GM18951 (cell line): ENCODE measurements at regions not wholly inside any gene's neighbourhood (a gene's known extent, or its start where the extent isn't known, plus 50 kb on each side); places are given as distances from the start of the nearest gene placed in this dataset.

Experiments used
- POLR2A ChIP-seq: IDR thresholded peaks from 4 replicates; pipeline ENCODE4 v1.6.1; 2011; ENCODE audit warnings: mild to moderate bottlenecking; ENCODE audit not compliant: insufficient read length, insufficient read depth; ENCODE audit errors: extremely low read depth
- in situ Hi-C: fragments of 300-500 bp; cut with MboI; formaldehyde crosslinking; loops from one replicate; pipeline ENCODE4 v1.12.0; 2022; ENCODE audit warnings: low sequenced_read_pairs, mixed read lengths, inconsistent platforms; ENCODE audit not compliant: unreplicated experiment

DNA sequence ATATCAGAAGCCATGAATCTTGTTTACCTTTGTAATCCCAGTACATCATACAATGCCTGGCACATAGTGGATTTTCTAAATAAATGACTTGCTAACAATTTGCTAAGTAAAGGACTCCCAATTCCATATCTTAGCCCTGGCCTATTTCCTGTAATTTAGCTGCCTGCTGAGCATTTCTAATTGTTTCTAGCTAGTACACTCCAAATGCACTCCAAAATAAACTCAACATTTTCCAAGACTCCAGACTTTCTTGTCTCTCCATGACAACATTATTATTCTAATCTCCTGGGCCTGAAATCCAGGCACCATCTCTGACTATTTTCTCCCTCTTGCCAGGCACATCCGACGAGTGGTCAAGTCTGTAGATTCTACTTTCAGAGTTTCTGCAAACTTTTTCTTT, 773.5 kb downstream of the SQOR start:
- in situ Hi-C loops: no loop called here
- TF ChIP-seq POLR2A: no peak

DNA sequence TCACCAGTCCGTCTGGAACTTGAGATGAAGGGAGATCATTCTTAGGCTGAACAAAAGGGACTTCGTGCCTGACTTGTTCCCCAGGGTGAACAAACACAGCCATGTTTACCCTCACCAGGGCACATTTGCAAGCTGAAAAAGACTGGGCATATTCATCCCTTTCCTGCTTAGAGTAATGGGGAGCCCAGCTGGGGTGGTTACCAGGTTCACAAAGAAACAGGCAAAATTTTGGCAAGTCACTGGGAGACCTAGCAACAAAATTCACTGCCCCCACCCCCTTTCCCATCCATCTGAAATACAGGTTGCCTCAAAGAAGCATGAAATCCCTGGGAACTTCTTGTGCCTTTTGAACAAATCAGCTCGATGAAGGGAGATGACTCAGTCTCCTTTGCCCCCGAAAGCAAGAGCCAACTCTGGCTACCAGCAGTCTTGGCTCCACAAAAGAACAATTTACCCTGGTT, 775.0 kb downstream of the SQOR start:
- TF ChIP-seq POLR2A: no peak
- in situ Hi-C loops: no loop called here

DNA sequence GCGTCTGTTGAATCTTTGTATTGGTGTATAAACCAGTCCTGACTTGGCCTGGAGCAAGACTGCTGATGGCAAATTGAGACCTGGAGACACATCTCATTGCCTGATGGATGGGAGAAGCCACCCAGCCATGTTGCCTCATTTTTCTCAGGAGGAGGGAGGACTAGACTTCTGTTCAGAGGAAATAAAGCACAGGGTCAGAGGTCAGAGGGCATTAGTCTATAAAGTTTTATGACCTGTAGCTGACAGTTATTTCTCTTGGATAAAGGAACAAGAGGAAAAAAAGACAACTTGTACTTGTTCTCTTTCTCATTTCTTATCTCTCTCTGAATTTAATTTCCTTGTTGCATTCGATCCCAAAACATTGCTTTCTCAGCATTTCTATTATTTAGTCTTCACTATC, 775.9 kb downstream of the SQOR start:
- TF ChIP-seq POLR2A: no peak
- in situ Hi-C loops: no loop called here

DNA sequence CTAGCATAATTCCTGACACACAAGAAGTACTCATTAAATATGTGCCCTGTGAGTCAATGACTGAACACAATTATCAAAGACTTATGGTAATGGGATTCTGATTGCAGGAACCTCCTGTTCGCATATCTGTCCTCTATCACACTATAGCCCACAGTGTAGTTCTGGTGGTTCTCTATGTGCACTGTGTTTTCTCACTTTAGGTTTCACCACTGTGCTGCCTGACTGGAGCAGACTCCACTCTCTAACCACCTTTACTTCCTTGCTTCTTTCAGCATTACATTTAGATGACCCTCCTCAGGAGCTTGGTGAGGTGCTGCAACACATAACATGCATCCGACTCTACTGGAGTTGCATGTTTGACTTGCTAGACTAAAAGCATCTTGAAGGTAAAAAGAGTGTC, 777.1 kb downstream of the SQOR start:
- no peak for TF ChIP-seq POLR2A

DNA sequence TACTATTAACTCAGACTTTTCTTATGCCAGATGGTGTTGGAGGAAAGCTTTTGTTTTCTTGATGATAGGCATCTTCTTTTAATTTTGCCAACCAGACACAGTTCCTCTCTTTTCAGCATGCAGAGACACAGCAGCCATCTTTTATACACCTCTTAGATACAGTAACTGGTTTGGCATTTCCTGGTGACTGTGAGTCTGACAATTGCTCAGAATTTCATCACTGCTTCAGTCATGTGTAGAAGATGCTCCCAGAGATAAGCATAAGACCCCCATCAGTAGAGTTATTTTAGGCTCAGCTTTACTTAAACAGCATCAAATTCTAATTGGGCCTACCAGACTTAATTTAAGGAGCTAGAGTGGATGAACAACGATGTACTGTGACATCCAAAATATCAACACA, 779.0 kb downstream of the SQOR start:
- in situ Hi-C loops: no loop called here
- TF ChIP-seq POLR2A: no peak

More for the DNA sequence above, 777.1 kb downstream of the SQOR start:
- in situ Hi-C loops: no loop called here

DNA sequence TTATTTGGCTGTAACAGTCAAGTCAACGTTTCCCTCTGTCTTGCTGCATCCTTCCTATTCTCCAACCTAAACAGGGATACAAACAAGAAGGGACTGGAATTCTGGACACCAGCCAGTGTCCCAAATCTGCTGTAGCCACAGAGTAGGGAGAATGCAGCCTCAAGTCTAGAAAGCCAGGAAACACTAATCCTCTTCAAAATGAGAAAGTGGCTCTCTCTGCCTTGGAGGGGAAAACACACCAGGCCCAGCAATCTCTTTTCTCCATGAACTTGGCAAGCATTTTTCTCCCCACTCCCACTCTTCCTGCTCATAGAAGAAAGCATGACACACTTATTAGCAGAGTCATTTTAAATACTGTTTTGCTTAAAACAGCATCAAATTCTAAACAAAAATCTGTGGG, 781.7 kb downstream of the SQOR start:
- in situ Hi-C loops: no loop called here
- TF ChIP-seq POLR2A: no peak

DNA sequence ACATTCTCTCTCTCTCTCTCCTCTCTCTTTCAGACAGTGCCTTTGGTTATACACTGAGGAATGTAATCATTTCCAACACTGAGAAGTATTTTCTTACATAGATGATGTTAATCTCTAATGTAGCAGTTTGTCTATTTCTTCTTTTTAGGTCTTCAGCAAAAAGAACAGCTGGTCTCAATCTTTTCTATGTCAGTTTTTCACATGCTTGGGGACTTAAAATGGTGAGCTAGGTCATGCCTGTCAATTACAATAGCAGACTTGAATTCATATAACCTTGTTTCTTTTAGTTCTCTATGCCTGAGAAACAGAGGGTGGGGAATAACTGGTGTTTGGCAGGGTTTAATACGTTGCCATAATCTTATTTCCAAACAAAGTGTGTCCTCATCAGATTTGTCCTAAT, 786.2 kb downstream of the SQOR start:
- in situ Hi-C loops: no loop called here
- no peak for TF ChIP-seq POLR2A

DNA sequence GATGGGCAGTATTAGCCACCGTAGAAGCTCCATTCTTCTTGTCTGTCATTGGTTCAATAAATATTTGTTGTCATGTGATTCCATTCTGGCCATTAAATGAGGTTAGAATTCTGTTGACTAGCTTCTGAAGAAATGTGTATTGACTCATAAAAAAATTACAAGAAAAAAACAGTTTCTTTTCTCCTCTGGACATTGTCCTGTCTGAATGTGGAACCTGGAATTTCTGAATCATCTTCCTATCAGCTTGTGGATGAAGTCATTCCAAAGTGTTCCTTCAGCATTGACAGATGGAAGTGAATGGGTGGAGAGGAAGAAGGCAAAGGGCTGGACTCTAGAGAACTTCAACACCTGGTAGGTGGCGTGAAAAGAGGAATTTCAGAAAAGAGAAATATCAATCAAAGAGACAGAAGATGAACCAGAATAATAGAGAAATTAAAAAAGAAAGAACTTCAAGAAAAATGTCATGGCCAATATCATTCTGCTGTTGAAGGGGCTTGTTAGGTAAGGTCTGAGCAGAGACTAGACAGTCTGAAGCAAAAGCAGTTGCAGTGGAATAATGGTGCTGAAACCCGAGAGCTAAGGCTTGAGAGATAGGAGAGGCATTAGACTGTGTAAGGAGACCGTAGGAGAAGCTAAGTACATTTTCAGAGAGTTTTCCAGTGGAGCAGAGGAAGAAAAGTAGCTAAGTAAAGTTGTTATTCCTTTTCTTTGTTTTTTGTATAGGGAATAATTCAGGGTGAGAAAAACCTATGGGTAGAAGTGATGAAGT, 806.6 kb downstream of the SQOR start:
- TF ChIP-seq POLR2A: no peak

DNA sequence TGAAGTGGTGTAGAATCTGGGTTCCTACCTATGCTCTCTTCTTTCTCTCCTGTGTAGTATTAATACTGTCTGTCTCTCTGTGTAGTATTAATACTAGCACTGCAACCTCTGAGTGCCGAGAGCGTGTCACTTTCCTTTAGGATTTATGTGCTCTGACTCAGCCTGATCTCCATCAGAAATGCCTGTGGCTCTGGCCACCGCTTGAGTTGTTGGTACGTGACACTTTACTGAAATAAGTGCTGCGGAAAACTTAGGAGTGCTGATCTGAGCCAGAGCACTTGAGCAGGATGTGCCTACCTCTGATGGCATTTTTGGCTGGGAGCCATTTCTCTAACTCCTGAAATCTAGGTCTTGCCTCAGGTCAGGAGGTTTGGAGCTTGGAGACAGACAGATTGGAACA, 807.4 kb downstream of the SQOR start:
- in situ Hi-C loops: no loop called here
- no peak for TF ChIP-seq POLR2A

More for the DNA sequence above, 806.6 kb downstream of the SQOR start:
- in situ Hi-C loops: no loop called here

DNA sequence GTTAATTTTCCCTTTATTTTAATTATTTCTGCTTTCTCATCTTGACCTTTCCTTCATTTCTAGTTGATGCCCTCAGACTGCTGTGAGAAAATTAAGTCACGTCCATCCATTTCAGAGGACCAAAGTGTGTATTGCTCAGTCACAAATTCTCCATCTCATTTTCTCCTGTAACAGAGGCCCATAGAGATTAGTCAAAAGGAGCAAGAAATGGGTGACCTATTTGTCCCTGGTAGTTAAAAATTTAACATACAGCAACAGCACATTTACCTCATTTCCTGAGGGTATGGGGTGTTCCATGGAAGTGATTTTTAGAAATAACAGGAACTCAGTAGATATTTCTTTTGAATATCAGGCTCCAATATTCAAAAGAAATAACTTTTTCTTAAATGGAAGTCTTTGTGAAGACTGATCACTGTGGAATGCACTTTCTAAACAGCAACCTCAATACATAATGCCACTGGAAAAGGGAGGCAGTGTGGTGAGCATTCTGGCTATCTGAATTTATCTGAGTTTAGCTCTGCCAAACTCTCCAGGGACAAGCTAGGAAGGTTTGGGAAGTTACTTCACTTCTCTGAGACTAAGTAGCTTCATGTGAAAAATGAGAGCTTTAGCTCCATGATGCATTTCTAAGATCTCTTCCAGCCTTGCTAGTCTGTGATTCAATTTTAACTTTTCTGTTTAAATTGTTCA, 808.2 kb downstream of the SQOR start:
- TF ChIP-seq POLR2A: no peak
- in situ Hi-C loops: no loop called here

DNA sequence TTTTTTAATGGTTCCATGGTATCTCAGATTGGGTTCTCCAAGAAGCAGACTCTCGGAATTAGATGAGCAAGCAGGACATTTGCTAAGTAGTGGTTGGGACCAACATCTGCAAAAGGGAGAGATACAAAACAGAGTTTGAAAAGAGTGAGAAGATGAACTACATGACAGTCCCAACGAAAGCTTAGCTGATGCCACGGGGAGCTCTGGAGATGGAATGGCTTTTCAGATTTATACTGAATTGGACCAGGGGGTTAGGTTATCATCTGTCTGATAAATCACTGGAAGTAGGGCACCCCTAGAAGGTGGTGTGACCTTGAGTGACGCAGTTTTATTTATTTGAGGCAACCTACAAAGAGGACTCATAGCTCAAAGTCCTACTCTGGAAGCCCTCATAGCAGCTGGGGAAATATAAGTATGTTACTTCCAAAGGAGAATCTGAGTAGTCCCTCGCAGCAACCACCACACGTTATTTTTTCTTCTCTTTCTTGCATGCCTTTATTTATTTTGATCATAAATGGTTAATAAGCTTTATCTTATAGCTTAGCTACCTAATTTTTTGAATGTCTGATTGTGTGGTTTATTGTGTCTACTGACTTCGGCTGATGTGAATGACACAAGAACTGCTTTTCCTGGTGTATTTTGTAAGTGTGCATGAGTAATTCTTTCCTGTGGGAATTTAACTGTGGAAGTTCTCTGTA, 815.4 kb downstream of the SQOR start:
- in situ Hi-C loops: no loop called here
- TF ChIP-seq POLR2A: no peak

DNA sequence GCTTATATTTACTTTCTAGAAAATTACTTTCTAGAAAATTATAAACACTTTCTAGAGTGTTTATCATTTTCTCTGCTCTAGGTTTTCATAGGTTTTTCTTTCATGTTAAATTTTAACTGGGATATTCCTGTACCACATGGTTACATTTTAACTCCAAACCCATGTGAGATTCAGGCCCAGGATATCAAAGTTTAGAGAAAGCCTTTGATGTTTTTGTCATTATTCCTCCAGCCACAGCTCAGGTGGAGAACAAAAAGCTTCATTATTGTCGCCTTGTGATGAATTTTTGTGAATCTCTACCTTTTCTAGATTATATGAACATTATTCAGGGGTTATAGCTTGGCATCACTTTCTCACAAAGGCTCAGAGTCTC, 816.0 kb downstream of the SQOR start:
- no peak for TF ChIP-seq POLR2A
- in situ Hi-C loops: no loop called here

DNA sequence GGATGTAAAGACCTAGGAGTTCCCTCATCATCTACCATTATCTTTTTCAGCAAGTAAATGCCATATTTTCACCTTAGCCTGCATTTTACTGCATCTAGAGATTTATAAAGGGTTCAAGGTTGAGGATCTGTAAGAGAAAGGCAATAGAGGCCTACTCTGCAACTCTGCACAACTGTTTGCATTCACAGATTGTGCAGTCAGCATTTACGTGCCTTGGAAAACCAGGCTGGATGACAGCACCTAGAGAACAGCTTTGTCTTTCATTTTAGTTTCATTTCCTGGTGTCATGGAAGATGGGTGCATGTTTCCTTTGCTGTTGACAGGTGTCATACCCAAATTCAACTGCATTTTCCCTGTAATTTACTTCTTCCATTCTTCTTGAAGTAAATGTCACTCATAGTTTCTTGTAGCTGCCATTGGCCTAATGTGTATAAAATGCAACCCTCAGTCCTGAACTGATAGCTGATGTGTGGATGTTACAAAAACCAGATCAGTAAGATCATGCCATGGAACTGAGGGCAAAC, 817.5 kb downstream of the SQOR start:
- in situ Hi-C loops: no loop called here

DNA sequence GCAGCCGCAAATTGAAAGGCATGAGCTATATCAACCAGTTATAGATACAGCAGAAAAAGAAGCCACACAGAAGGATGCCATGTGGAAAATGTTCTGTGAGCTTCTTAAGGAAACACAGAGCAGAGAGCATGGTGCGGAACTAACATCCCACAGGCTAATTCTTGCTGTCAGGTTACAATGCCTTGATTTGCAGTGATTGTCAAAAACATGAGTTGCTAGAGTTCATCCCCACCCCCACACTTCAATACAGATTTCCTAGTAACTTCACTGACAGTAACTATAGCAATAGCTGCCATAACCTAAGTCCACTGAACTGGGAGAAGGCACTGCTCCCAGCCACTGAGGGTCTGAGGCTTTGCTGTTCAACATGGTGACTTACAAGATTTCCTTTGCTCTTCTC, 821.6 kb downstream of the SQOR start:
- in situ Hi-C loops: no loop called here
- no peak for TF ChIP-seq POLR2A

More for the DNA sequence above, 817.5 kb downstream of the SQOR start:
- TF ChIP-seq POLR2A: no peak
